GM18858 (cell line): ENCODE measurements at regions not wholly inside any gene's neighbourhood (a gene's known extent, or its start where the extent isn't known, plus 50 kb on each side); places are given as distances from the start of the nearest gene placed in this dataset.
"Not testable (repeated sequence)": the region's sequence is repeated elsewhere in the genome, so short reads cannot be mapped to it uniquely, and the experiment has no call there.

Experiments
- ATAC-seq: cut with Tn5 transposase; IDR thresholded peaks from one replicate; pipeline ENCODE4 v1.9.1; 2021; ENCODE audit not compliant: unreplicated experiment

GRCh38 chr2:11877764-11878163 is 131.3 kb downstream of the LPIN1 start:
- ATAC-seq, result no peak

GRCh38 chr2:11885253-11885652 is 138.8 kb downstream of the LPIN1 start:
- ATAC-seq, result not testable (repeated sequence)

- ATAC-seq, result not testable (repeated sequence)
Measured at GRCh38 chr2:11886899-11887298, 140.5 kb downstream of the LPIN1 start.

GRCh38 chr2:11889101-11889850 is 142.8 kb downstream of the LPIN1 start:
- no peak for ATAC-seq

GRCh38 chr2:11889854-11890253 is 143.4 kb downstream of the LPIN1 start:
- no peak for ATAC-seq

GRCh38 chr2:11891028-11891427 is 144.6 kb downstream of the LPIN1 start:
- ATAC-seq, result no peak

DNA sequence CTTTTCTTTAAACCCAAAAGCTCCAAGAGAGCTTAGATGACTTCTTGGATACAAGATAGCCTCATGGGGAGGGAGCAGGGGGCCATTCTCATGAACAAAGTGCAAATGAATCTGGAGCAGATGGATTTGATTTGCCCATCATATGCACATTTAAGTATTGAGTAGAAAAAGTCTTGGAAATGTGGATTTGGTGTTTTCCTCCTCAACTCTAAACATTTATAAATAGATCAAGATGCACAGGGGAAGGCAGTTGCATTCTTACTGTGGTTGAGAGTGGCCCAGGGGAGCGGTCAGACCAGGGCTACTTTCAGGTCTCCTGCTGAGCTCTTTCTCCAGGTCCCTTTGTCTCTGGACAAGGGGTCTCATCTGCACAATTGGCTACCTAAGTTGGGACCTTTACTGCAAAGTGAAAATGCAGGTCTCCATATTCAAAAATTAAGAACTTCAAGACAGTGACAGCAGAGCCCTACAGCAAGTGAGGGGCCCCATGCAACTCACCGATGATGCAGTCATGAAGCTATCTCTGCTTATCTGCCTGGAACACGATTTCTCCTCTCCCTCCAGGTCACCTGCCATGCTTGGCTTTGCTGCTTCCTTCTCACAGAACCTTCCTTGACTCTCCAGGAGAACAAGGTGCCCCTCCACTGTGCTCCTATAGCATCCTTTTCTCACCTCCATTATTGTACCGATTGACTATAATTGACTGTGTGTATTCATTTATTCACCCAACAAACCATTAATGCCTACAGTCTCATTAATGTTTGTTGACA is 145.4 kb downstream of the LPIN1 start:
- no peak for ATAC-seq

DNA sequence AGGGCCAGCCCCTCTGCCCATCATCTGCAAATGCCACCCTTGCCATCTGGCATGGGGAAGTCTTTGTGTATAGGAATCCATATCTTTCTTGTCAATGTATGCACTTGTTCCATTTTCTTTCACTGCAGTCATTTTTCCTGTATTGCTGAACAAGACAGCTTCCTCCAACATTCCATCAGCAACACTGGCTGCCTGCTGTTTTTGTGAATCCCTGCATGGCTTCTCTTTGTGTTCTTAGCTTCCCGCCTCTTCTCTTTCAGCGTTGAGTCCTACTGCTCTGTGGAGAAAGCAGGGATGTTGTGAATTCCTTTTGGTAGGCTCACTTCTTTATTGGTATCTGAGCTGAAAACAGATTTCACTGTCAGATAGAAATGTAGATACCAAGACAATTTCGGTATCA is 150.0 kb downstream of the LPIN1 start:
- ATAC-seq, result no peak

GRCh38 chr2:11898576-11898975 is 152.1 kb downstream of the LPIN1 start:
- no peak for ATAC-seq

DNA sequence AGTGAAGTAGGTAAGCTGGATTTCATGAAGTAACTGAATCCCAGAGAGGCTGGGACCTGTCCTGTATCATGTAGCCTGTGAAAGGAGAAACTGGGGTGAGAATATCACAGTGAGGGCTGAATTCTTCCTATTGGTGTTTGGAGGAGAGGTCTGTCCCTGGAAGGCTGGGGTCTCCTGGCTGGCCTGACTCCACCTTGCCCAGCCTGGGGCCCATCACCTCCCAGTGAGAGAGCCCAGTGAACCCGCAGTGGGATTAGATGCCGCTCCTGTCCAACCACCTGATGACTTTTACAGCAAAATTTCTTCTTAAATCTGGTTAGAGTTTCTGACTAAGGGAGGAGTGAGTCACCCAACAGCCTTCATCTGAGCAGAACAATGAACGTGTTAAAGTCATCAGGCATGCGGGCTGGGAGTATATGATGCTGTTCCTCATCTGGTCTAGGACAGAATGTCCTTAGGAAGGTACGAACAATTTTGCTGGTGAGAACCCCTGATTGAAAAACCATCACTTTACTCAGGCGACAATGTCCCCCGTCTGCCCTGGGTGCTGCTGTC is 152.9 kb downstream of the LPIN1 start:
- ATAC-seq, result no peak

DNA sequence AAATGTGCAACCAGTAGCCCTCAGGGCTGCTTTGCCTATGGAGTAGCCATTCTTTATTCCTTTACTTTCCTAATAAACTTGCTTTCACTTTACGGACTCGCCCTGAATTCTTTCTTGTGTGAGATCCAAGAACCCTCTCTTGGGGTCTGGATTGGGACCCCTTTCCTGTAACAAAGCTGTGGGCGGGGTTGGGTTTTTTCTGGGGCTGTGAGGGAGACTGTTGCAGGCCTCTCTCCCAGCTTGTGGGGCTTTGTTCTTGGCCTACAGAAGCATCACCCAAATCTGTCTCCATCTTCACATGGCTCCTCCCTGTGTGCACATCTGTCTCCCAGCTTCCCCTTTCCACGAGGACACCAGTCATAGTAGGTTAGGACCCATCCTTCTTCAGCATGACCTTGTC is 154.5 kb downstream of the LPIN1 start:
- not testable (repeated sequence) for ATAC-seq

GRCh38 chr2:11901351-11902069 is 155.1 kb downstream of the LPIN1 start:
- ATAC-seq, result no peak

DNA sequence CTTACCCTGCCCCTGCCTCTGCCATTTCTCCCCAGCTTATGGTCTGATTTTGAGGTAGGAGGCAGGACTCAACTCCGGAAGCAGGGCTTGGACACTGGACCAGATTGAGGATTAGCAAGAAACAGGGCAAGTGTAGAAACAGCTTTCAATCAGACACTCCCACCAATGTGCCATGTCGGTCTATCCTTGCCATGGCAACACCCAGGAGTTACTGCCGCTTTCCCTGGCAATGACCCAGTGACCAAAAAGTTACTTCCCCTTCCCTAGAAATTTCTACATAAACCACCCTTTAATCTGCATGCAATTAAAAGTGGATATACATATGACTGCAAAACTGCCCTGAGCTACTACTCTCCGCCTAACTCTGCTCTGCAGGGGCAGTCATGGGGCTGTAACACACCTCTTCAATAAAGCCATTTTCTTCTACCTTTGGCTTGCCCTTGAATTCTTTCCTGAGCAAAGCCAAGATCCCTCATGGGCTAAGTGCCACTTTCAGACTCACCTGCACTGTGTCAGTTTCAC is 156.7 kb downstream of the LPIN1 start:
- no peak for ATAC-seq

- peak; percentile 70 for ATAC-seq
Measured at GRCh38 chr2:11904029-11904428, 157.6 kb downstream of the LPIN1 start.

DNA sequence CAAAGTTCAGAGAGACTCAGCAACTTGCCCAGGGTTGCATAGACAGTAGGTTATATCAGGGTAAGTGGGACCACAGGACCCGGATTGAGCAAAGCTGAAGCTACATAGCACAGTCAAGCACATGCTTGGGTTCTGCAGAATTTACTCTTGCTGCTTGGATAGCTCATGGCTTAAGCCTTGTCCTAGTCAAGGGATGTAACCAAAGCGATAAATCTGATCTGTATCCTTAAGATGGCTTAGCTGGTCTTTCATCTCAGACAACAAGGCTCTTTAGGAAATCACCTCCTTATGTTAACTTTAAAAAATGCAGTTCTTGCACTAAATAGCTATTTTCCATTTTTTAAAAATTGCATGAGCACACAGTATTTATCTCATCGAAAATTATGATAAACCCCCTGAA is 158.5 kb downstream of the LPIN1 start:
- no peak for ATAC-seq

DNA sequence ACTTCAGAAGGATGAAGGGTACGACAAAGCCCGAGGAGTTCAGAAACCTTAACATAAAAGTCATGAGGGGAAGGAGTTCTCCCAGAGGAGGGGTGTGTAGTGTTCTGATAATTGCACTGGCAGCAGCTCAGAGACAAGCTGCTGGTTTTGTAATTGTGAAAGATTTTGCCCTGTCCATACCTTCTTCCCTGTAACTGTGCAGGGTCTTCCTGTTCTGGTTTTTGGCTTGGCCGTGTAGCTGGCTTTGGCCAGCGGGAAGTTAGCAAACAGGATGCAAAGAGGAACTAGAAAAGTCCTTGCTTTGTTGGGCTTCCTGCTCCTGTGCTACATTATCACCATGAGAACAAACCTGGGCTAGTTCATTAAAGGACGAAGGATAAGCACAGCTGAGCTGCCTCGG is 160.8 kb downstream of the LPIN1 start:
- ATAC-seq, result no peak

DNA sequence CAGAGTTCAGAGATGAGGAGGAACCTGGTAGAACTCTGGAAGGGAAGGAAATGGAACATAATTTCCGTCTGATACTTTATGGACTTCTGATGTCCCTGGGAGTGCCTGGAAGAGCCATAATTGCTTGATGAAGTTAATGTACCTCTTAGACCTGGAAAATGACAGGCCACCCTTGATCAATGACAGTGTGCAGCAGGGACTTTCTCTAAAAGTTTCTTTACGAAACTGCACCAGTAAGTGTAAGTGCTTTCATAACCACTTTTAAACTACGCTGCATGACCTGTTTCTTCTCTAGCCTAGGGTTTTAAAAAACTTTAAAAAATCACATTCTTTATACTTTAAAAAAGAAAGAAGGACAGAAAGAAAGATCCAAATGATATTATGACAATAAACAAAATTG is 164.5 kb downstream of the LPIN1 start:
- ATAC-seq, result no peak

DNA sequence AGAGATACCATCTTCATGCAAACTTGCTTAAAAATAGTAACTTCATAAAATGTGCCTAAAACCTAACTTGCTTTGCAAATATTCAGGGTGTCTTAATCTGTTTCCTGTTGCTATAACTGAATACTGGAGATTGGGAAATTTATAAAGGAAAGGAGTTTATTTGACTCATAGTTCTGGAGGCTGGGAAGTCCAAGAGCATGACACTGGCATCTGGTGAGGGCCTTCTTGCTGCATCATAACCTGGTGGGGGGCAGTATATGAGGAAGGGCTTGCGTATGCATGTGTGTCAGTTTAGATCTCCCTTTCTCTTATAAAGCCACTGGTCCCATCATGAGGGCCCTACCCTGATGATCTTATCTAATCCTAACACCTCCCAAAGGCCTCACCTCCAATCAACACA is 166.5 kb downstream of the LPIN1 start:
- no peak for ATAC-seq

DNA sequence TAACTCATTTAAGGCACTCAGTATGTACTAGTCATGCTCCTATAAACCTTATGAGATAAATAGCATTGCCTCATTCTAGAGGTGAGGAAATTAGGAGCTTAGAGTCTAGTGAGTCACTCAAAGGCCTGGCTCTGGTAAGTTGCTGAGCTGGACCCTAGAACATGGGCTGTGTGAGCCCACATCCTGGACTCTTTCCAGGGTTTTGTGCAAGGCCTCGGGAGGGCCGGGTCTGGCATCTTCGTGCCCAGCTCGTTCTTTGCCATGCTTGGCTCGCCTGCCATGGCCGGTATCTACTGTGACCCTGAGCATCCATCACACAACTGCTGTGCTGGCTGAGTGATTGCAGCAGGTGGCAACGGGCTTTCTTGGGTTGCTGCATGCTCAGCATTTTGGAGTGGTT is 168.0 kb downstream of the LPIN1 start:
- no peak for ATAC-seq

- ATAC-seq, result no peak
Measured at GRCh38 chr2:11915650-11916049, 169.2 kb downstream of the LPIN1 start.

DNA sequence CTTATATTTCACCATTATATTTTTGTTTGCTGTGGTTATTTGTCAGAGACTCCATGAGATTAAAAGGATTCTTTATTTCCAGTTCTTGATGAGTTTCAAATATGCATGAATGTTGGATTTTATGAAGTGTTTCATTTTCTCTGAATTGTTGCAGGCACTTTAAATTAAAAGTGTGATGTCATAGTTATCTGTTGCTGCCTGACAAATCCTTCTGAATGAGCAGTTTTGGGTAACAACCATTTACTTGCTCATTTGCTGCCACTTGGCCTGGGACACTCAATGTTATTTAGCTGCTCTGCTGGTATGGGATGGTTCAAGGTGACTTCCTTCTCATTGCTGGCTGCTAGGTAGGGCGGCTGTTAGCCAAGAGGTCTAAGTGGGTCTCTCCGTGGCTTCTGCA is 173.5 kb downstream of the LPIN1 start:
- ATAC-seq, result no peak
